ENCODE measurements at regions not wholly inside any gene's neighbourhood (a gene's known extent, or its start where the extent isn't known, plus 50 kb on each side); places are given as distances from the start of the nearest gene placed in this dataset.

DNA sequence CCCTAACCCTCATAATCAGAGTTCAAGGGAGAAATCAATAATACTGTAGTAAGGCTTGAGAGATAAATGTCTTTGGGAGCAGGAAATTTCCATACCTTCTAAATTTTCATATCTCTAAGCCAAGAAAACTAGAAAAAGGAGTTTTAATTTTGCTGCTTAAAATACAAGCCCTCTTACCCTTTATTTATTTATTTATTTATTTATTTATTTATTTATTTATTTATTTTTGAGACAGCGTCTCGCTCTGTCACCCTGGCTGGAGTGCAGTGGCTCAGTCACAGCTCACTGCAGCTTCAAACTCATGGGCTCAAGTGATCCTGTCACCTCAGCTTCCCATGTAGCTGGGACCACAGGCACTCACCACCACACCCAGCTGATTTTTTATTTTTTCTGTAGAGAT, 69.0 kb upstream of the GNAO1 start:
- TF ChIP-seq, protein P1, sequence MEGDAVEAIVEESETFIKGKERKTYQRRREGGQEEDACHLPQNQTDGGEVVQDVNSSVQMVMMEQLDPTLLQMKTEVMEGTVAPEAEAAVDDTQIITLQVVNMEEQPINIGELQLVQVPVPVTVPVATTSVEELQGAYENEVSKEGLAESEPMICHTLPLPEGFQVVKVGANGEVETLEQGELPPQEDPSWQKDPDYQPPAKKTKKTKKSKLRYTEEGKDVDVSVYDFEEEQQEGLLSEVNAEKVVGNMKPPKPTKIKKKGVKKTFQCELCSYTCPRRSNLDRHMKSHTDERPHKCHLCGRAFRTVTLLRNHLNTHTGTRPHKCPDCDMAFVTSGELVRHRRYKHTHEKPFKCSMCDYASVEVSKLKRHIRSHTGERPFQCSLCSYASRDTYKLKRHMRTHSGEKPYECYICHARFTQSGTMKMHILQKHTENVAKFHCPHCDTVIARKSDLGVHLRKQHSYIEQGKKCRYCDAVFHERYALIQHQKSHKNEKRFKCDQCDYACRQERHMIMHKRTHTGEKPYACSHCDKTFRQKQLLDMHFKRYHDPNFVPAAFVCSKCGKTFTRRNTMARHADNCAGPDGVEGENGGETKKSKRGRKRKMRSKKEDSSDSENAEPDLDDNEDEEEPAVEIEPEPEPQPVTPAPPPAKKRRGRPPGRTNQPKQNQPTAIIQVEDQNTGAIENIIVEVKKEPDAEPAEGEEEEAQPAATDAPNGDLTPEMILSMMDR (IDR thresholded peaks at IDR 0.05; ENCODE audit: low read depth, low read length), result no peak
- Histone ChIP-seq H3K27me3 (ENCODE audit: insufficient read depth, low read depth, severe bottlenecking) (no peaks in the 10 kb centered on the region), H3K4me3 (ENCODE audit: low read depth, low read length) (no peak overlapping the region), H3K9me3 (ENCODE audit: severe bottlenecking) (no peaks in the 10 kb centered on the region), H3K36me3 (no peaks in the 10 kb centered on the region), H3K27ac (no peak overlapping the region)
- no peak for DNase-seq

DNA sequence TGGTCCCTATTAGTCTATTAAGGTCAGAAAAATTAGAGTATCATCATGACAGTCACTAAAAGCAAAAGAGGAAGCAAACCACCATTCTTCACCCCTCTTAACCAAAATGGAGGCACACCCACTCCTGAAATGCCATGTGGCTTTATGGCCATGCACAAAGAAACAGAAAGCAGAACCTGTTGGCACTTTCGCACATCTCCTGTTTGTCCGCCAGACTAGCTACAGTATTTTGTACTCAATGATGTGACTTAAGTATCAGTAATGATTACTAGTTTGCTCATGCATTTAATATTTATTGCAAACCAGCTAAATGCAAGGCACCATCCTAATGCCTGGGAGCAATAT, 70.2 kb upstream of the GNAO1 start:
- TF ChIP-seq, protein P1 (IDR thresholded peaks at IDR 0.05; ENCODE audit: low read depth, low read length), result no peak
- Histone ChIP-seq H3K27ac (no peak overlapping the region), H3K27me3 (ENCODE audit: insufficient read depth, low read depth, severe bottlenecking) (no peaks in the 10 kb centered on the region), H3K36me3 (no peaks in the 10 kb centered on the region), H3K4me3 (ENCODE audit: low read depth, low read length) (no peak overlapping the region), H3K9me3 (ENCODE audit: severe bottlenecking) (no peaks in the 10 kb centered on the region)
- no peak for DNase-seq

DNA sequence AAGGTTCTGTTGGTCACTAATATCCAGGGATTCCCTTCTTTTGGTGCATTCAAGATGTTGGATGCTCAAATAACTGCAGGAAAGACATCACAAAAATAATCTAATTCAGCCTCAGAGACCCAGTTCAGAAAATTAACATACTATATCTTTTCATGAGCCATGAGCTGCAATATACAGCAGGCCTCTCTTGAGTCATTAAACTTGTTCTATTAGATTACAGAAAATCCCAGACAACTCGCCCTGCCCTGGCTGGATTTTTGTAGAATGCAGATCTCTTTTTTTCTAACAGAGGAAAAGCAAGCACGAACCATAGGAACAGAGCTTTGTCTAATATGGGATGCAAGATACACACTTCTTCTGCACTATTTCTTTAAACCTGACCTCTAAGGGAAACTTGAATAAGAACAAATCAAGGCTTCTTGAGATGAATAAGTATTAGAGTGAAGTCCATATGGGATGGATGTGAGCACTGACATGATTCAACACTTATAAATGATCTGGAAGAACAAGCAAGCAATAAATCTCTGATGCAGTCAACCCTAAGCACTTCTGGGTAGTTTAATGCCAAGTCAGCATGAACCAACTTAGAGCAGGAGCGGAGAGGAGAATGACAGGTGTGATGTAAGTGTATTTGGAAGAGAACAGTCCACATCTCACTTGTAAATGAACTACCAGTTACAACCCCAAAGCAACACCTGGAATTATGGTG, 70.7 kb upstream of the GNAO1 start:
- Histone ChIP-seq H3K4me3 (ENCODE audit: low read depth, low read length) (no peak overlapping the region), H3K36me3 (no peaks in the 10 kb centered on the region), H3K9me3 (ENCODE audit: severe bottlenecking) (no peaks in the 10 kb centered on the region), H3K27me3 (ENCODE audit: insufficient read depth, low read depth, severe bottlenecking) (no peaks in the 10 kb centered on the region), H3K27ac (no peak overlapping the region)
- DNase-seq, result no peak
- TF ChIP-seq, protein P1 (IDR thresholded peaks at IDR 0.05; ENCODE audit: low read depth, low read length), result no peak

DNA sequence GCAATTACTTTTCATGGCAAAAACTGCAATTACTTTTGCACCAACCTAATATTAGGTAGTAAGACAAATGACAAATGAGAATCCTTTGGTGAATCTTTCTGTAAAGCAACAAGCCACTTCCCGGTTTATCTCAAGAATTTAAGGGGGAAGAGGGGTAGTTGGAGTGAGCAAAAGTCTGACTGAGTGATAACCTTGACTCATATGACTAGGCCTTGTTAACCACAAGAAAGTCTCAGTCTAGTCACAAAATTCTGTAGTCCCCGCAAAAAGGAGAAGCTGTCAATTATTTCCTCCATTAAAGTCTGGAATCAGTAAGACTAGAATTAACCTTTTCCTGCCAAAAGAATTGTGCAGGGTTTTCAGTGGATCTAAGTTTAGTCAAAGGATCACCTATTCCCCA, 72.2 kb upstream of the GNAO1 start:
- no peak for DNase-seq
- H3K27ac ChIP-seq, result no peak overlapping the region
- no peaks in the 10 kb centered on the region for H3K9me3 ChIP-seq (ENCODE audit: severe bottlenecking)
- H3K27me3 ChIP-seq (ENCODE audit: insufficient read depth, low read depth, severe bottlenecking), result no peaks in the 10 kb centered on the region
- H3K36me3 ChIP-seq, result no peaks in the 10 kb centered on the region
- no peak overlapping the region for H3K4me3 ChIP-seq (ENCODE audit: low read depth, low read length)
- TF ChIP-seq, protein P1 (IDR thresholded peaks at IDR 0.05; ENCODE audit: low read depth, low read length), result no peak

DNA sequence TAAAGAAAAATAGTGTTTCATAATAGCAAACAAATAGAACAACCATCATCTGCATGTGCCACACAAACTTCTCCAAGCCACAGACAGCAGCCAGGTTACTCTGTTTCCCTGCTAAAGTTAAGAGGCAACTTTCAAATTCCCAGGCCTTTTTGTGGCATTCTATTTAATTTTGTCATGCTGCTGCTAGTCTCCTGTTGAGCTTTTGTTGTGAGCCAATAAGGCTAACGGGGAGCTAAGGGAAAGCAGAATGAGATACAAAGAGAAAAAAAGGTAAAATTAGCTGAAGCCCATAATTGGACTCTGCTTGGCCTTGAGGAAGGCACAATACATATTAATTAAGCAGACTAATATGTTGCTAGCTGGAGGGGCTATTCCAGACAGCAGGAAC, 74.7 kb upstream of the GNAO1 start:
- H3K36me3 ChIP-seq, result no peaks in the 10 kb centered on the region
- TF ChIP-seq, protein P1 (IDR thresholded peaks at IDR 0.05; ENCODE audit: low read depth, low read length), result no peak
- no peak overlapping the region for H3K4me3 ChIP-seq (ENCODE audit: low read depth, low read length)
- no peaks in the 10 kb centered on the region for H3K9me3 ChIP-seq (ENCODE audit: severe bottlenecking)
- H3K27me3 ChIP-seq (ENCODE audit: insufficient read depth, low read depth, severe bottlenecking), result no peaks in the 10 kb centered on the region
- DNase-seq, result no peak
- H3K27ac ChIP-seq, result no peak overlapping the region
